Hepatocyte (in vitro differentiated cells): ENCODE measurements at regions not wholly inside any gene's neighbourhood (a gene's known extent, or its start where the extent isn't known, plus 50 kb on each side); places are given as distances from the start of the nearest gene placed in this dataset.

Experiments used
- DNase-seq: peaks from one replicate; pipeline ENCODE4 v3.0.0-alpha.2; 2016; ENCODE audit warnings: low spot score
- H2AFZ ChIP-seq: fragments of 200-600 bp; sonication (generic); 2 replicates; pipeline ENCODE4 v1.6.0; 2016; ENCODE audit warnings: antibody characterized with exemption, mild to moderate bottlenecking
- H3K27ac ChIP-seq: fragments of 200-600 bp; sonication (generic); 2 replicates; pipeline ENCODE4 v1.5.1; 2016; ENCODE audit warnings: mild to moderate bottlenecking
- H3K27me3 ChIP-seq: fragments of 200-600 bp; sonication (generic); 2 replicates; pipeline ENCODE4 v1.6.1; 2016
- H3K36me3 ChIP-seq: fragments of 200-600 bp; sonication (generic); replicated peaks from 2 replicates; pipeline ENCODE4 v1.5.1; 2016; ENCODE audit warnings: low read depth; ENCODE audit not compliant: insufficient read depth
- H3K4me1 ChIP-seq: fragments of 200-600 bp; sonication (generic); 2 replicates; pipeline ENCODE4 v1.5.1; 2016; ENCODE audit warnings: mild to moderate bottlenecking, moderate library complexity; ENCODE audit not compliant: insufficient read depth
- H3K4me2 ChIP-seq: fragments of 200-600 bp; sonication (generic); 2 replicates; pipeline ENCODE4 v1.6.0; 2016
- H3K4me3 ChIP-seq: fragments of 200-600 bp; sonication (generic); 2 replicates; pipeline ENCODE4 v1.5.1; 2016; ENCODE audit warnings: mild to moderate bottlenecking
- H3K79me2 ChIP-seq: fragments of 200-600 bp; sonication (generic); 2 replicates; pipeline ENCODE4 v1.6.0; 2017; ENCODE audit warnings: mild to moderate bottlenecking
- H3K9me2 ChIP-seq: fragments of 200-600 bp; sonication (generic); replicated peaks from 2 replicates; pipeline ENCODE4 v1.6.0; 2017; ENCODE audit warnings: mild to moderate bottlenecking; ENCODE audit not compliant: insufficient read depth
- H3K9me3 ChIP-seq: fragments of 200-600 bp; sonication (generic); 2 replicates; pipeline ENCODE4 v1.5.1; 2016; ENCODE audit warnings: low read depth, mild to moderate bottlenecking
- H4K20me1 ChIP-seq: fragments of 200-600 bp; sonication (generic); 2 replicates; pipeline ENCODE4 v1.6.0; 2016; ENCODE audit warnings: mild to moderate bottlenecking; ENCODE audit not compliant: insufficient read depth, poor library complexity, severe bottlenecking
- CTCF ChIP-seq: fragments of 200-600 bp; sonication (generic); IDR thresholded peaks from 2 replicates; pipeline ENCODE4 v1.5.1; 2016; ENCODE audit warnings: antibody characterized with exemption, mild to moderate bottlenecking; ENCODE audit not compliant: poor library complexity
- EZH2 ChIP-seq: fragments of 200-600 bp; sonication (generic); IDR thresholded peaks from 2 replicates; pipeline ENCODE4 v1.6.1; 2016; ENCODE audit warnings: antibody characterized with exemption, mild to moderate bottlenecking, borderline replicate concordance
- EZH2phosphoT487 ChIP-seq: fragments of 200-600 bp; sonication (generic); IDR thresholded peaks from one replicate; pipeline ENCODE4 v1.6.1; 2018; ENCODE audit warnings: antibody characterized with exemption, mild to moderate bottlenecking, low read depth, moderate library complexity; ENCODE audit not compliant: unreplicated experiment, severe bottlenecking
- WGBS: methylation state at CpG from one replicate; pipeline ENCODE4 v1.1.6; 2016; ENCODE audit warnings: low lambda C conversion rate; ENCODE audit errors: missing lambda C conversion rate; 5-methylcytosine and 5-hydroxymethylcytosine counted together

- Histone ChIP-seq H3K36me3 (no peaks in the 10 kb centered on the region), H3K4me1 (no peaks in the 10 kb centered on the region), H3K9me3 (no peaks in the 10 kb centered on the region), H3K4me3 (no peak overlapping the region), H2AFZ (no peak overlapping the region), H3K79me2 (no peaks in the 10 kb centered on the region), H4K20me1 (no peaks in the 10 kb centered on the region), H3K9me2 (no peaks in the 10 kb centered on the region), H3K4me2 (no peak overlapping the region), H3K27me3 (no peaks in the 10 kb centered on the region), H3K27ac (no peak overlapping the region)
- TF ChIP-seq EZH2, result no peak
- TF ChIP-seq CTCF, result no peak
- TF ChIP-seq EZH2phosphoT487, result no peak
- no peak for DNase-seq
These were observed 61.7 kb upstream of the PPP1R2C start for GRCh38 chrX:42839632-42840031.

- Histone ChIP-seq H3K36me3 (no peaks in the 10 kb centered on the region), H3K27ac (no peak overlapping the region), H3K4me1 (no peaks in the 10 kb centered on the region), H3K79me2 (no peaks in the 10 kb centered on the region), H3K9me2 (no peaks in the 10 kb centered on the region), H2AFZ (no peak overlapping the region), H3K9me3 (no peaks in the 10 kb centered on the region), H3K4me2 (no peak overlapping the region), H3K27me3 (no peaks in the 10 kb centered on the region), H3K4me3 (no peak overlapping the region), H4K20me1 (no peaks in the 10 kb centered on the region)
- no peak for DNase-seq
- WGBS, result 41% methylated on average over 1 of the region's 1 CpG
- no peak for TF ChIP-seq EZH2phosphoT487
- TF ChIP-seq EZH2, result no peak
- no peak for TF ChIP-seq CTCF
These were observed 68.8 kb upstream of the PPP1R2C start for GRCh38 chrX:42846741-42847140.

GRCh38 chrX:42855259-42855658, 77.3 kb upstream of the PPP1R2C start:
- Histone ChIP-seq H3K27me3 (no peaks in the 10 kb centered on the region), H3K79me2 (no peaks in the 10 kb centered on the region), H2AFZ (no peak overlapping the region), H3K4me3 (no peak overlapping the region), H3K9me2 (no peaks in the 10 kb centered on the region), H3K4me1 (no peaks in the 10 kb centered on the region), H4K20me1 (no peaks in the 10 kb centered on the region), H3K36me3 (no peaks in the 10 kb centered on the region), H3K9me3 (no peaks in the 10 kb centered on the region), H3K27ac (no peak overlapping the region), H3K4me2 (no peak overlapping the region)
- no peak for TF ChIP-seq EZH2phosphoT487
- no peak for TF ChIP-seq EZH2
- TF ChIP-seq CTCF, result no peak
- no peak for DNase-seq
- 73% methylated on average over 2 of the region's 2 CpGs for WGBS

- H3K9me3 ChIP-seq, result no peaks in the 10 kb centered on the region
- WGBS, result 58% methylated on average over 1 of the region's 1 CpG
- DNase-seq, result no peak
- no peaks in the 10 kb centered on the region for H3K79me2 ChIP-seq
- H4K20me1 ChIP-seq, result no peaks in the 10 kb centered on the region
- TF ChIP-seq EZH2phosphoT487, result no peak
- no peak for TF ChIP-seq EZH2
- no peak for TF ChIP-seq CTCF
- H3K9me2 ChIP-seq, result no peaks in the 10 kb centered on the region
- no peaks in the 10 kb centered on the region for H3K4me1 ChIP-seq
- H3K4me2 ChIP-seq, result no peak overlapping the region
- H3K4me3 ChIP-seq, result no peak overlapping the region
- no peaks in the 10 kb centered on the region for H3K36me3 ChIP-seq
- no peak overlapping the region for H2AFZ ChIP-seq
- H3K27ac ChIP-seq, result no peak overlapping the region
- H3K27me3 ChIP-seq, result no peaks in the 10 kb centered on the region
These were observed 79.8 kb upstream of the PPP1R2C start for GRCh38 chrX:42857766-42858165.
